NCI-H748 (cell line): ENCODE measurements at regions not wholly inside any gene's neighbourhood (a gene's known extent, or its start where the extent isn't known, plus 50 kb on each side); places are given as distances from the start of the nearest gene placed in this dataset.
A peak's percentile ranks its signal among the peaks of the same experiment; 100 is the strongest.

Source experiments
- DNase-seq: peaks from one replicate; lab custom pipeline; 2025; ENCODE audit not compliant: unreplicated experiment; lab: John Stamatoyannopoulos, UW

DNA sequence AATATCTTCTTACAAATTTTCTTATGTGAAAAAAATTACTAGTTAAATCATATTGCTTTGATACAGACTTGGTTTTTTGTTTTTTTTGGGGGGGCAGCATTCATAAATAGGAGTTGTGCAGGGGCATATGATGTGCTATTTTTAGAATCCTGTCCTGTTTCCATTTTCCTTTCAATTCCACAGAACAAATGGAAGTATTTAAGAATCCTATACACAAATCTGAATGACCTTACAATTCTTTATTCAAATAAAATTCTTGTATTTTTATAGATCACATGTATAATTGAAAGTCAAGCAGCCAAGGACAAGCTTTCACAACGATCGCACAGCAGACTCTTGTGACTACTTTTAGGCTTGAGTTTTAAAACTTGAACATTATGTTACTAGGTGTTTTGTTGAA, 523.9 kb downstream of the ANKRD50 start:
- DNase-seq = no peak

DNA sequence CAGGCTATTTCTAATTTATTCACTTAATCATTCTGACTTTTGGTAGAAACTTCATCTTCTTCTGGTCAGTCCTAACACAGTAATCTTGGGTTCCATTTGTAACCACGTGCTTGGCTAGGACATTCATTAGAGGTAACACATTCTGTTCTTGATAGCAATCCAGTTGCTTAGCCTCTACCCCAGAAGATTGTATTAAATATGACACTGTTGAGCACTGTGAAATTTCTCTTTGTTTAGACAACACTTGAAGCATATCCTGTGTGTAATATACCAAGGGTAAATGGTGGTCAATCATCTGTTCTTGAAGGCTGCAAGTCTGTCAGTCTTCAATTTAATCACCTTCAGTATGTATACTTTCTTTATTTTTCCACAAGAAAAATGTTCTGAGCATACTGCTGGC, 523.0 kb downstream of the ANKRD50 start:
- DNase-seq = no peak

DNA sequence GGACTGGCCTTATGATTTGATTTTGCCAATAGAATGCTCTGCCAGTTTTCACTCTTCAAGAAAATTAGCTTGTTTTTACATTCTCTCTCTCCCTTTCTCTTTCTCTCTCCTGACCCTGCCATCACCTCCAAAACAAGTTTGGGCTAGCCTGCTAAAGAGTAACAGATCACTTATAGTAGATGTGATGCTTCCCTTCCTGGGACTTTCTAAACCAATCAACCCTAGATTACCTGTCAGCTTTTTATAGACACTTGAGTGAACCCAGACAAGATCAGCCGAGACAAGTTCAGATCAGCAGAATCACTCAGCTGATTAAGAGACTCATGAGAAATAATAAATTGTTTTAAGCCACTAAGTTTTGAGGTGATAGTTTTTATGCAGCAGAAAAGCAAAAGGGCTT, 521.2 kb downstream of the ANKRD50 start:
- DNase-seq = no peak

DNA sequence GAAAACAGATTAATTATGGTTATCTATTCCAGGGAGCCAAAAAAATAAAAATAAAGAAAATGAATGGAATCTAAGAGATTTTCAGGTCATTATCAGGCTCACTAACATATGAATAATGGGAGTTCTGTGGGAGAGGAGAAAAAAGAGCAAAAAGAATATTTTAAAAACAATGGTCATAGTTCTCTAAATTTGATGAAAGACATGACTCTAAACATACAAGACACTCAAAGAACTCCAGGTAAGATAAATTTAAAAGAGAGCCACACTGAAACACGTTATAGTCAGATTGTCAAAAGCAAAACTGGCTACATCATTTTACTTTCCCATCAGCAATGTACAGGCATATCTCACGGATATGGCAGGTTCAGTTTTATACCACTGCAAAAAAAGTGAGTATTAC, 520.0 kb downstream of the ANKRD50 start:
- no peak for DNase-seq

DNA sequence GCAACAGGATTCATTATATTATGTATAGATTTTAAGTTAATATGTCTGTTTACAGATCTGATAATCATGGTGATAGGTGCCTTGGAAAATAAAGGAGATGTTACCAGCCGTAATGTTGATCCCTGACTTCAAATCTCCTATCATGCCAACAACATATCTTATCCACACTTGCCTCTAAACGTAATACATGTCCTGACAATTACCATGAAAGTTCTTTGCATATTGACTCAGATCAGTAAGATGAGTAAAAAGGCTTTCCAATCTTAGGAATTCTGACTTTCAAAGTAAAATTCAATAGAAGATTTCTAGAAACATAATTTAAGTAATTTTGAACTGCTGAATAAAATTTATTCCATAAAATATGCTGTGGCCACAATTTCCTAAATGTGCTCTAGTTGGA, 513.3 kb downstream of the ANKRD50 start:
- DNase-seq = no peak

DNA sequence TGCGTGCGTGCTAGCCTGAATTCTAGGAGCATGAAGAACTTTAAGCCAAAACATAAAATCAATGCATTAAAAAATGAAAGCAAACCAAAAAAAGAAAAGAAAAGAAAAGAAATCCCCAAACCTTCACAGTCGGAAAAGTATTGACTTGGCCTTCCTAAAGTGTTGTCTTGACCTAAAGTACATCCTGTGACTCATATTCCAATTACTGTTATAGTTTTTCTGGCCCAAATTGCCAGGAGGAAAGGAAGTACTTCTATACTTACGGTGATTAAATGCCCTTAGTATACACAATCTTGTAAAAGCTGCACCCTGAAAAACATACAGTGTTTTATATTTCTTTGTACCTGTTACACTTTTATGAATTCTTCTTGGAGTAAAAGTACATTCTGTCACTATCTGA, 512.8 kb downstream of the ANKRD50 start:
- DNase-seq = no peak

DNA sequence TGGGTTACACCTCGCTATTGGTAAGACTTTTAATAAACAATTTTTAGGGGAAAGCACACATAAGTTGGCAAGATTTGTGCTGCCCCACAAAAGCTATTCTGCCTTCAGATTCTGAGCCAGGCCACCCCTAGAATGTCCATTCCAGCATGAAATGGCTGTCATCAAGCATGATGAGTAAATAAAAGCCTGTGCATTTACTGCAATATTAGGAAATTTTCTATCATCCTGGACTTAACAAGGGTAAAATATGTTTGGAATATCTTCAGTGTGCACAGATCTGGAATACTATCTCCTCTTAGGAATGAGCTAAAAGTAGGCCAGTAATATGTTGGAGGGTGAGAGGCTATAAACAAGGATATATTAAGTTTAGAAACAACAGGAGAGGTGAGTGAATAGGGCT, 510.9 kb downstream of the ANKRD50 start:
- no peak for DNase-seq

DNA sequence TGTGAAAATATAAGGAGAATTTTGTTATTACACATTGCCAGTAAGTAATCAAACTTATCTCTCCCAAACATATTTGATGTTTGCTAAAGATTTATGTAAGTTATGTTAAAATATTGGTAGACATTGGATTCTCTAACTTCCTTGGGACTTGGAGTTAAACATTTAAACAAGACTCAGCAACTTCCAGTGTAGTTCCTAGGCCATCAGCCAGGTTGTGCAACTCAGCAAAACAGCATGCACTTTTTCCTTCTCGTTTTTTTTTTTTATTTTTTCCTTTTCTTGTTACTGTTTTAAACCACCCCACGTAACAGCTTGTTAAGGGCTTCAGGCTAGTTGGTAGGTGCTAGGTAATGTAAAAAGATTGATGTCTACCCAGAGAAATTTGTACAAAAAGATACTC, 510.4 kb downstream of the ANKRD50 start:
- DNase-seq = no peak

DNA sequence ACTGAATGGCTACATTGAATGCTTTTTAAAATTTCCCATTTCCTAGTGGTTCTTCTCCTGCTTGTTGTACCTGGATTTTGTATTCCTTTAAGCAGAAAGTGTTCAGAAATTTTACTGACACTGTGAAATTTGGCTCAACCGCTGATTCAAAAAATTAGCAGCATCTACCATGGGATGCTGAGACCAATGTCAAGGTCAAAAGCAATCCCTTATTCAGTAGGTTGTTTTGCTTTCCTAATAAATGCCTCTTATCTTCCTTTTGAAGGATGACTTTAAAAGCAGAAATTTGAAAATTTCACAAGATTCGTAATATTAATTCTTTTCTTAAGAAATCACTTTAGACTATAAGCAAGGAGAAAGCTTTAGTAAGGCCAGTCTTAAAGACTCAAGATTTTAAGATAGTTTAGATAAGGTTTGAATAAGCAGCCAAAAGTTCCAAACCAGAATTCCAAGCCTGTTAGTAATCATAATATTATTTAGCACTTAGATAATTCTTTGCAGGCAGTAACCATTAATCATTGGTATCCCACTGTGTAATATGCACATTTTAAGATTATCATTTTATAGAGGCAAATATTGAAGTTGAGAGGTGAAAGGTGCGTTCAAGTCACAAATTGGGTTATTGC, 508.8 kb downstream of the ANKRD50 start:
- no peak for DNase-seq

DNA sequence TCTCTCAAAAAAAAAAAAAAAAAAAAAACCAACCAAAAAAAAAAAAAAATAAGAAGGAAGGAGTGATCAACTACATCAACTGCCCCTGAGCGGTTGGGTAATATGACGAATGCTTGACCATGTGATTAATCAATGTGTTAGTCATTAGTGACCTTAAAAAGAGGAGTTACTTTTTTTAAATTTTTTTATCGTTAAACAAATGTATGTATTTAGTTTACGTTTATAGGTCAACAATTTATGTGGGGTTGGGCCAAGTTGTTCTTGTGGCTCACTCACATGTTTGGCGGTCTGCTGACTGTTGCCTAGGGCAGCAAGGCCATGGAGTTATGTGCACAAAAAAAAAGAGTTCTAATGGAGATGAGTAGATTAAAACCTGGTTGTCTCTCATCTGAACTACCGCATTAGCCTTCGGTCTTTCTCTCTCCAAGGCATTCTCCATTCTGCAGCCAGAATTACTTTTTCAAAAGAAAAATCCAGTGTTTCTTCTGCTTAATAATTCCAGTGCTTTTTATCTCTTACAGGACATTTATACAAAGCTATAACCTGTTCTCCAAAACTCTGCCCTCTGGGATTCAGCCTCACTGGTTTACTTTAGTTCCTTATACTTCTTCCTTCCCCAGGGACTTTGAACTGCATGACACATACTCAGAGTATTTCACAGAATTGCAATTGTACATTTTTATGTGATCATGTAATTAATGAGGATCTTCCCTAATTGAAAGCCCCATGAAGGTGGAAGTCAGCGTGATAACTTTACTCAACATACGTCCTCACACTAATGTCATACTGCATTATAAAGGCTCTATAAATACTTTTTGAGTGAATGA, 505.5 kb downstream of the ANKRD50 start:
- no peak for DNase-seq

DNA sequence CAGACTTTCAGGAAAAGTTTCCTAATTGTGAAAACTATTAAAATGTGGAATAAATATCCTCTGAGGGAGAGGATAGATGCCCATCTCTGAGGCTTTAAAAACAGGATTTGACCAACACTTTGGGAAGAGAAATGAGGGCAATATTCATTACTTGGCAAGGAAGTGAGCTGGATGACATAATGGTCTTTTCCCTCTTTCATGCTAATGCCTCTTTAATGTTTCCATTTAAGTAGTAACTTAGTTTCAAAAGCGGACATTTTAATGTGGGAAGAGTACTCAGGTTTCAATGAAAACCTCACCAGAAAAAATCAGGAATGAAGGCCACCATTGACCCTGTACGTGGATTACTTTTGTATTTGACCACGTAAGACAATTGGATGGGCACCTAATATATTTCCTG, 503.3 kb downstream of the ANKRD50 start:
- DNase-seq = no peak

DNA sequence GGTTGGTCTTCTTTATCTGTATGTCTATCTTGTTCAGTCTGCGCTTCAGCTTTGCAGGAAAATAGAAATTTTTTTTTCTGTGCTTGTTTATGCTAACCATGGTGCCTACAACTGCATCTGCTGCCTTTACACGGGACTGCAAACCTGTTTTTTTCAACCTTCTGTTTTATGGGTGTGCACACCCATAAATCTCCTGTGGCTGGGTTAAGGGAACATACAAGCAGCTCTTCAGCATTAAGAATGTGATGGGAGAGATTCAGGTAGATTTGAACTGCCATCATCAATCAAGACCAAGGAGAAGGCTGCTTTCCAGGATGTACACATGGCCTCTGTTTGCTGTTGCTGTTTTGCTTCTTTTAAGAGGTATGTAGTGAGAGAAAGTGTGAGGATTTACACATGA, 502.9 kb downstream of the ANKRD50 start:
- no peak for DNase-seq

DNA sequence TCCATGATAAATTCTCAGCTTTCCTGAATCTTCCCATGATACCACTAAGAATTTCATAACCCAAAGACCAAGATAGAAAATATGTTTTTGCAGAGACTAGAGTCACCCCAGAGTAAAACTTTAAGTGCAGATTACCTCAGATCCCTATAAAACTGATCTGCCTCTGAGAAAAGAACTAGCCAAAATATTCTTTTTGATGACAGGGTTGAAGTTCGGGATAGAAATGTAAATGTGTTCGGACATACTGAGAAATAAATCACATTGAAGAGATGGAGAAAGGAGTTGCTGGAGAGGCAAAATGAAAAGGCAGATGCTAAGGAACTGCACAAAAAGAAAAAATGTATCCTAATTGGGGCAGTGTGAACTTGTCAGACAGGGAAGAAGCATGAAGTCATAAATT, 501.8 kb downstream of the ANKRD50 start:
- no peak for DNase-seq

DNA sequence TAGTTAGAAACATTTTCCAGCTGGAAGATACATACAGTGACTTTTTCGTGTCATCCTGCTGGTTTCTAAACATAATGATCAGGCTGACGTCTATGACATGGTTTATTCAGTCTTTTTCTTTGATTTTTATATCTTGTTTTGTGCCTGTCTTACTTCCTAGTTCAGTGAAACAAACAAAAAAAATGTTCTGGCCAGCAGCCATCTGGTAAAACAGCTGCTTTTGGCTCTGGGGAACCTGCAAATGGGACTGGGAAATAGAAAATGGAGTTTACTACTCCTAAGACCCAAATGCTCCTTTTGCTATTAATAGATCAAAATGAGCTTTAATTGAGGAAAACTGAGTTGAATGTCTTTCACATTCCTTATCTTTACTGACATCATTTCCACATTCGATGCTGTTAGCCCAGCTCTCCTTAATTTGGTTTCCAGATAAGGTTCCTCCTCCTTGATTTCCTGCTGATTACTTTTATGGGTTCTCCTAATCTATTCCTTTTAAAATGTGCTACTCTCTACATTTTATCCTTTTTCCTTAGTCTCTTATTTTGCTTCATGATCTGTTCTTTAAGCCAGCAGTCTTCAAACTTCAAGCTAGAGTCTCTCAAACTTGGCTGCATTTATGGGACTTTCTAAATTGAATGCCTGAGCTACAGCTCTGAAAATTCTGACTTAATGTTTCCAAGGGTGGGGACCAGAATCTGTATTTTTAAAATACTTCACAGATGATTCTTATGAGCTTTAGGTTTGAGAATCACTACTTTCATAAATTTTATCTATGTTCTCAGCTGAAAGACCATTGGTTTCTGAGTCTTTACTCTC, 499.5 kb downstream of the ANKRD50 start:
- DNase-seq = no peak

DNA sequence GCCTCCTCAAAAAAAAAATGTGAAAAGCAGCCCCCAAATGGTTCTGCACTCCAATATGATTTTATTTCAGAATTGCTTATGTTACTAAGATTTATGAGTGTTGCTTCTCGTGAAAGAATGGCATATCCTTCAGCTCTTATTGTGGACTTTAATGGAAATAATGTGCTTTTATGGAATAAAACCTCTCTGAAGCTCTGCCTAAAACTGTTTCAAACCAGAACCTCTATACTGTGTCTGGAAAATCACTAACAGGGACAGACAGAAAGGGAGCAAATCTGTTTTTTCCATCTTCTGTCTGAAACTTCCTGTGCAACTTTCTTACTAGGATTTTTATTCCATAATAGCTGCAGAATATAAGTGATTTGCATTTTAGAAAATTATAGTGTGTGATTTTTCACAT, 493.1 kb downstream of the ANKRD50 start:
- DNase-seq = no peak

DNA sequence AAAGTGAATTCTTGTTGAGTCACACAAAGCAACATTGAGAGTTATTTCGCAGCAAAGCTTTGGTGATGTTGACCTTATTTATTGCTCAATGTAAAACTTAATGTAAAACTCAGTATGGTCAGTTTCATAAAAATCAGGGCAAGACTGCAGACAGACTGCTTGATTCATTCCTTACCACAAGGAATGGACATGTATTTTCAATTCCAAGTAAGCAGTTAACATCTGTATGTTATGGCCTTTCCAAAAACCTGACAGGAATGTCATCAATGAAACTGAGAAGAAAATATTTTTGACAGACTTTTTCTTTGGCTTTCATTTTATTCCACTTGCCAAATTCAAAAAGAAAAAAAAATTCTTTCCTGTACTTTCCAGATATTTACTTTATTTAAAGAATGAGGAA, 488.3 kb downstream of the ANKRD50 start:
- DNase-seq = no peak

DNA sequence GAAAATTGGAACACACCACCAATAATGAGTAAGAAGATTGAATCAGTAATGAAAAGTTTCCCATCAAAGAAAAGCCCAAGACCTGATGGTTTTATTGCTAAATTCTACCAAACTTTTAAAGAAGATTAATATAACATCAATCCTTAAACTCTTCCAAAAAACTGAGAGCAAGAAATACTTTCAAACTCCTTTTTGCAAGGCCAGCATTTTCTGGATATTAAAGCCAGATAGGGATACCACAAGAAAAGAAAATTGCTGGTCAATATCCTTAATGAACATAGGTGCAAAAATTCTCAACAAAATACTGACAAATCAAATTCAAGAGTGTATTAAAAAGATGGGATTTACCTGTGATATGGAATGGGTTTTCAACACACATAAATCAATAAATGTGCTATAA, 484.6 kb downstream of the ANKRD50 start:
- DNase-seq = no peak

DNA sequence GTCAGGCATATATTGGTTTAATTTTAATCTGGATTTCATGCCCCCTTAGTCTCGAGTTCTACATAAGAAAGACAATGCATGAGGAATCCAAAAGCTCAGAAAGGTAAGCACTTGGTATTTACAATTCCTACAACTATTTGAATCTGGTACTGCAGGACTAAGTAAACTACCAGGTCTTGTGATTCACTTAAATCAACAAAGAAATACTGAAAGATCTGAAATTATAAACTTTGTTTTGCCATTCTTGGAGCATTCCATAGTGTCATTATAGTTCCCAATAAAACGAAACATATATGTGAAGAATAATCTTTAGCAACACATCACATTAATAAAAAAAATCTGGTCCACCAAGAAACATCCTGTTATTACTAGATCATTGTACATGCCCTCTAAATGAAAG, 482.3 kb downstream of the ANKRD50 start:
- DNase-seq = no peak

DNA sequence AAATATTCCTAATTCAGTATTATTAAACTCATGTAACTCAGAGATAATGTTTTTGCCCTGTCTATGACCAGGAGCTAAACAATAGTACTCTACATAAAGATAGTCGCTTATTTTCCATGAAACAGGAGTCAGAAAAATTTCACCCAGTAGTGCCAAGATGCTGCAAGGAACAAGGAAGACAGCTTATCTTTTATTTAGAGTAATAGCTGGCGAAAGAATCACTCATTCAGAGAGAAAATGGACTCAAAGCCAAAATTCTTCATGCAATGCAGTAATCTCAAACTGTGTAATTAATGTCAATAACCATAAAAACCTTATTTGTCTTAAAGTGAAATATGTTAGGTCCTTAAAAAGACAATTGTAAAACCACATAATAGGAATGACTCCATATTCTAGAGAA, 477.8 kb downstream of the ANKRD50 start:
- DNase-seq = no peak

DNA sequence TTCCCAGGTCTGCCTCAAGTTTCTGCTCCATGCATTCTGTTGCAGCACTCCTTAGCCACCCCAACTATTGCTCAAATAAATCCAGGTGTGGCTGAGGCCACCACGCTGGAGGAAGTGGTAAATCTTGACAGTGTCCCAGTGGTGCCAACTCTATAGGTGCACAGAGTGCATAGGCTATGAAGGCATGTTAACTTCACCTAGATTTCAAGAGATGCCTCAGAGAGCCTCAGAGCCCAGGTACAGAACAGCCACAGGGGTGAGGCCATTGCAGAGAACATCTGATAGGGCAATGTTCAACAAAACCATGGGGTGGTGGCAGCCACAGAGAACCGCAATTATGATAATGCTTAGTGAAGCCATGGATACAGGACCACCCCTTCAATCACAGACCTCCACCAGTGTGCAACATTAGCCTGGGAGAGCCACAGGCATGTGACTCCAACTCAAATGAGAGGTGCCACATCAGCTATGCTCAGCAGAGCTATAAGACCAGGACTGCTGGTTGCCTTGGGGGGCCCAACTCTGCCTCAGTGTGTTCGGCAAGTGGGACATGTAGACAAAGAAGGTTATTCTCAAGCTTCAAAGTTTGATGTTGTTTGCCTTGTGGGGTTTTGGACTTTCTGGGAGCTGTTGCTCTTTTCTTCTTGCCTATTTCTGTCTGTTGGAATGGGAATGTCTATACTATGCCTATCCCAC, 468.7 kb downstream of the ANKRD50 start:
- no peak for DNase-seq

DNA sequence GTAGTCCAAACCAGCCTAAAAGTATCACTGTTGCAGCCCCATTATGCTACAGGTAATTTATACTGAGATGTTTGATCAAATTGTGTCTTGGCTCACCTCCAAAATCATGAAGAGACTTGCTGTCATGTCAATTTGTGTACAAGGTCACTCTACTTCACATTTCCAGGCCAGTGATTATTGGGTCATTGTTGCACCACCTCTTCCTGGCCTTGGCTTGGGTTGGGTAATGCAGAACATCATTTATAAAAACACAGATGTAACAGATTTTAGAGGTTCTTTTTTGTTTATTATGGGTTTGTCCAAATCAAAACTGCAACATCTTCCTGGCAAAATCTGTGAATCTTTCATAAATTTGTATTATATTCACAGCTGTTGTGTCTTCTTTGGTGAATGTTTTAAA, 459.5 kb downstream of the ANKRD50 start:
- DNase-seq = peak; percentile 98
